K562 (cell line): ENCODE measurements at regions not wholly inside any gene's neighbourhood (a gene's known extent, or its start where the extent isn't known, plus 50 kb on each side); places are given as distances from the start of the nearest gene placed in this dataset.

Experiments used
- ATAC-seq: fragments of 200-7000 bp; cut with Tn5 transposase; 3 replicates; pipeline ENCODE4 v1.9.1; 2020; ENCODE audit warnings: moderate library complexity
- BruUV-seq: library from RNA; stranded (reverse); fragments of 400-500 nt; replicated peaks from 2 replicates; lab custom pipeline; 2021; lab: Mats Ljungman, UMichigan
- CTCF ChIA-PET: fragments of 300-600 bp; formaldehyde crosslinking; extraction: SDS; loops from one replicate; lab custom pipeline; 2021; ENCODE audit warnings: low intra/inter-chr PET ratio; lab: Yijun Ruan, JAX
- POLR2A ChIA-PET: fragments of 300-600, 350-650 bp; sonication (Branson Sonifier 250); formaldehyde crosslinking; extraction: SDS; loops from one replicate; lab custom pipeline; 2021; ENCODE audit warnings: antibody characterized with exemption, inconsistent platforms; lab: Yijun Ruan, JAX
- DNase-seq, 4 experiments: peaks; one replicate each; pipeline versions ENCODE4 v3.0.0 to v3.0.0-alpha.2; 2011 to 2018; ENCODE audit warnings: low spot score in 3 of 4, mixed read lengths in 3 of 4; ENCODE audit errors: extremely low read depth in 1 of 4
- FAIRE-seq: peaks from 2 replicates; lab custom pipeline; 2011; peaks lifted over from hg19 to GRCh38; lab: Jason Lieb, UNC
- H2AFZ ChIP-seq: 2 replicates; pipeline ENCODE4 v1.6.0; 2011; ENCODE audit warnings: low read depth, low read length, control low read depth, inconsistent platforms
- H3K27ac ChIP-seq: fragments of 200-600 bp; 3 replicates; pipeline ENCODE4 v1.8.0; 2011; ENCODE audit warnings: low read depth, mild to moderate bottlenecking, control low read depth, inconsistent platforms, low read length, moderate library complexity, mixed read lengths; ENCODE audit errors: extremely low read depth
- H3K27me3 ChIP-seq, 2 experiments: fragments of 300-600 bp in 1 of 2; 2 replicates in 1 of 2; 3 replicates in 1 of 2; pipeline versions ENCODE4 v1.6.0 to v1.8.0; 2011; ENCODE audit warnings: inconsistent platforms in 2 of 2, low read length in 2 of 2, mild to moderate bottlenecking in 1 of 2, mixed read lengths in 1 of 2, moderate library complexity in 1 of 2; ENCODE audit not compliant: control insufficient read depth in 2 of 2, insufficient read depth in 2 of 2
- H3K36me3 ChIP-seq: fragments of 300-600 bp; 3 replicates; pipeline ENCODE4 v1.8.0; 2011; ENCODE audit warnings: mild to moderate bottlenecking, low read length, inconsistent platforms; ENCODE audit not compliant: control insufficient read depth, insufficient read depth
- H3K4me1 ChIP-seq, 2 experiments: fragments of 200-600 bp in 1 of 2; replicated peaks in 1 of 2; 2 replicates in 1 of 2; 3 replicates in 1 of 2; pipeline versions ENCODE4 v1.5.1 to v1.8.0; 2011; ENCODE audit warnings: inconsistent platforms in 2 of 2, low read length in 2 of 2, mild to moderate bottlenecking in 1 of 2, mixed read lengths in 1 of 2, moderate library complexity in 1 of 2; ENCODE audit not compliant: control insufficient read depth in 2 of 2, insufficient read depth in 2 of 2
- H3K4me2 ChIP-seq: 2 replicates; pipeline ENCODE4 v1.6.1; 2011; ENCODE audit warnings: low read length, control low read depth, inconsistent platforms, mixed read lengths; ENCODE audit not compliant: insufficient read depth
- H3K4me3 ChIP-seq: fragments of 200-600 bp; sonication (generic), shearing (Covaris generic); 2 replicates; pipeline ENCODE4 v1.5.1; 2016; ENCODE audit warnings: control low read depth, inconsistent platforms
- H3K79me2 ChIP-seq: fragments of 200-600 bp; 3 replicates; pipeline ENCODE4 v1.8.0; 2011; ENCODE audit warnings: low read length, inconsistent platforms; ENCODE audit not compliant: control insufficient read depth, insufficient read depth
- H3K9ac ChIP-seq, 2 experiments: 2 replicates each; pipeline versions ENCODE4 v1.6.0 to v1.6.1; 2011; ENCODE audit warnings: low read depth in 2 of 2, low read length in 2 of 2, control low read depth in 1 of 2, inconsistent platforms in 1 of 2, mild to moderate bottlenecking in 1 of 2, mixed read lengths in 1 of 2; ENCODE audit not compliant: insufficient read depth in 1 of 2
- H3K9me1 ChIP-seq: one replicate; pipeline ENCODE4 v1.6.0; 2011; ENCODE audit warnings: inconsistent platforms, mild to moderate bottlenecking, low read length, moderate library complexity; ENCODE audit not compliant: control insufficient read depth, insufficient read depth
- H3K9me3 ChIP-seq: replicated peaks from 2 replicates; pipeline ENCODE4 v1.5.1; 2011; ENCODE audit warnings: low read depth, low read length, inconsistent platforms; ENCODE audit not compliant: control insufficient read depth, insufficient read depth
- H4K20me1 ChIP-seq: replicated peaks from 2 replicates; pipeline ENCODE4 v1.6.1; 2011; ENCODE audit warnings: low read length, inconsistent platforms, mixed read lengths; ENCODE audit not compliant: control insufficient read depth, insufficient read depth
- CEBPB ChIP-seq: fragments of 450-650 bp; IDR thresholded peaks from 2 replicates; pipeline ENCODE4 v1.6.1; 2016; ENCODE audit warnings: missing genetic modification characterization, missing compliant biosample characterization
- FOSL1 ChIP-seq: fragments of 200-800 bp; sonication (Bioruptor generic); conservative IDR thresholded peaks from 2 replicates; pipeline ENCODE4 v1.6.1; 2016; ENCODE audit warnings: missing genetic modification characterization, missing compliant biosample characterization
- KDM5B ChIP-seq: fragments of 200-600 bp; sonication (generic); IDR thresholded peaks from 2 replicates; pipeline ENCODE4 v1.6.1; 2012; ENCODE audit warnings: low read depth, mild to moderate bottlenecking, moderate library complexity, low read length, control low read depth, inconsistent platforms; ENCODE audit not compliant: insufficient replicate concordance
- PHB ChIP-seq: fragments of 250-450 bp; sonication (Bioruptor Pico); IDR thresholded peaks from 2 replicates; pipeline ENCODE4 v1.5.0; 2021
- POLR2H ChIP-seq: IDR thresholded peaks from 2 replicates; pipeline ENCODE4 v1.6.1; 2016; ENCODE audit warnings: missing genetic modification characterization, low read depth, mild to moderate bottlenecking, control low read depth, missing compliant biosample characterization, moderate library complexity
- RBBP5 ChIP-seq: fragments of 200-600 bp; sonication (generic); IDR thresholded peaks from 2 replicates; pipeline ENCODE4 v1.6.1; 2012; ENCODE audit warnings: borderline replicate concordance, mild to moderate bottlenecking, low read length, control low read depth, inconsistent platforms; ENCODE audit not compliant: insufficient read depth, poor library complexity, severe bottlenecking
- RBM17 ChIP-seq: fragments of 200-400 bp; formaldehyde crosslinking; IDR thresholded peaks from 2 replicates; pipeline ENCODE4 v1.6.1; 2017; ENCODE audit warnings: low read depth, mild to moderate bottlenecking, low read length, borderline replicate concordance
- TGIF2 ChIP-seq: sonication (generic); formaldehyde crosslinking; IDR thresholded peaks from 2 replicates; pipeline ENCODE4 v1.8.1; 2022; ENCODE audit warnings: mild to moderate bottlenecking, missing genetic modification reagents, moderate library complexity
- ZNF134 ChIP-seq: fragments of 250-450 bp; sonication (Bioruptor Pico); conservative IDR thresholded peaks from 2 replicates; pipeline ENCODE4 v1.4.0; 2020
- WGBS: fragments of 100-300 bp; shearing (Covaris generic); methylation state at CpG from one replicate; pipeline ENCODE4 v1.1.6; 2016; ENCODE audit warnings: low coverage, mixed read lengths; ENCODE audit not compliant: insufficient coverage; ENCODE audit errors: missing lambda C conversion rate; 5-methylcytosine and 5-hydroxymethylcytosine counted together
- in situ Hi-C: fragments of 300-500 bp; cut with MboI; formaldehyde crosslinking; loops from 4 replicates; pipeline ENCODE4 v1.15.0; 2018; ENCODE audit warnings: inconsistent platforms, mixed read lengths
- intact Hi-C: fragments of 100-400 bp; cut with micrococcal nuclease; formaldehyde crosslinking; loops from 2 replicates; pipeline ENCODE4 v1.14.2; 2022
- TF ChIP-seq, protein P1 (sequence below): sonication (generic); formaldehyde crosslinking; IDR thresholded peaks from 2 replicates; pipeline ENCODE4 v1.8.0; 2023; ENCODE audit warnings: mild to moderate bottlenecking, missing genetic modification reagents

GRCh38 chr21:24023402-24023801, 1583.9 kb downstream of the MRPL39 start:
- WGBS, result 0% methylated on average over 3 of the region's 3 CpGs
- FAIRE-seq (no peak), DNase-seq (no peak), ATAC-seq (no peak)
- ChIA-PET POLR2A (no interaction called here), CTCF (no interaction called here)
- no peaks in the 10 kb centered on the region for H3K36me3 ChIP-seq
- H3K9me3 ChIP-seq, result no peaks in the 10 kb centered on the region
- no peaks in the 10 kb centered on the region for H3K79me2 ChIP-seq
- H3K9ac ChIP-seq, result no peak overlapping the region
- no peak overlapping the region for H3K4me3 ChIP-seq
- no peak overlapping the region for H2AFZ ChIP-seq
- intact Hi-C loops, result no loop called here
- H3K27ac ChIP-seq, result no peak overlapping the region
- no peaks in the 10 kb centered on the region for H3K9me1 ChIP-seq
- BruUV-seq, result no TSS peak
- in situ Hi-C loops, result no loop called here
- TF ChIP-seq TGIF2 (CRISPR knock-in tag) (no peak), KDM5B (no peak), CEBPB (tag) (no peak), PHB (CRISPR knock-in tag) (no peak), RBM17 (no peak), RBBP5 (no peak), ZNF134 (CRISPR knock-in tag) (no peak), FOSL1 (tag) (no peak), POLR2H (tag) (no peak)
- TF ChIP-seq, protein P1, sequence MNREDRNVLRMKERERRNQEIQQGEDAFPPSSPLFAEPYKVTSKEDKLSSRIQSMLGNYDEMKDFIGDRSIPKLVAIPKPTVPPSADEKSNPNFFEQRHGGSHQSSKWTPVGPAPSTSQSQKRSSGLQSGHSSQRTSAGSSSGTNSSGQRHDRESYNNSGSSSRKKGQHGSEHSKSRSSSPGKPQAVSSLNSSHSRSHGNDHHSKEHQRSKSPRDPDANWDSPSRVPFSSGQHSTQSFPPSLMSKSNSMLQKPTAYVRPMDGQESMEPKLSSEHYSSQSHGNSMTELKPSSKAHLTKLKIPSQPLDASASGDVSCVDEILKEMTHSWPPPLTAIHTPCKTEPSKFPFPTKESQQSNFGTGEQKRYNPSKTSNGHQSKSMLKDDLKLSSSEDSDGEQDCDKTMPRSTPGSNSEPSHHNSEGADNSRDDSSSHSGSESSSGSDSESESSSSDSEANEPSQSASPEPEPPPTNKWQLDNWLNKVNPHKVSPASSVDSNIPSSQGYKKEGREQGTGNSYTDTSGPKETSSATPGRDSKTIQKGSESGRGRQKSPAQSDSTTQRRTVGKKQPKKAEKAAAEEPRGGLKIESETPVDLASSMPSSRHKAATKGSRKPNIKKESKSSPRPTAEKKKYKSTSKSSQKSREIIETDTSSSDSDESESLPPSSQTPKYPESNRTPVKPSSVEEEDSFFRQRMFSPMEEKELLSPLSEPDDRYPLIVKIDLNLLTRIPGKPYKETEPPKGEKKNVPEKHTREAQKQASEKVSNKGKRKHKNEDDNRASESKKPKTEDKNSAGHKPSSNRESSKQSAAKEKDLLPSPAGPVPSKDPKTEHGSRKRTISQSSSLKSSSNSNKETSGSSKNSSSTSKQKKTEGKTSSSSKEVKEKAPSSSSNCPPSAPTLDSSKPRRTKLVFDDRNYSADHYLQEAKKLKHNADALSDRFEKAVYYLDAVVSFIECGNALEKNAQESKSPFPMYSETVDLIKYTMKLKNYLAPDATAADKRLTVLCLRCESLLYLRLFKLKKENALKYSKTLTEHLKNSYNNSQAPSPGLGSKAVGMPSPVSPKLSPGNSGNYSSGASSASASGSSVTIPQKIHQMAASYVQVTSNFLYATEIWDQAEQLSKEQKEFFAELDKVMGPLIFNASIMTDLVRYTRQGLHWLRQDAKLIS, result no peak
- TF ChIP-seq, all 486 proteins: peak for 0
- no peak overlapping the region for H3K4me2 ChIP-seq
- no peaks in the 10 kb centered on the region for H4K20me1 ChIP-seq
- no peaks in the 10 kb centered on the region for H3K27me3 ChIP-seq
- H3K4me1 ChIP-seq, result no peaks in the 10 kb centered on the region
